Stomach (tissue), 8 donors: ENCODE measurements at regions not wholly inside any gene's neighbourhood (a gene's known extent, or its start where the extent isn't known, plus 50 kb on each side); places are given as distances from the start of the nearest gene placed in this dataset.

Experiments
- DNase-seq, 2 donors: peaks; one replicate each; pipeline versions ENCODE4 v3.0.0 to v3.0.0-alpha.2; 2013 to 2019
- H3K27ac ChIP-seq, 5 donors: fragments of 200-600 bp in 4 of 5; sonication (generic) in 4 of 5; one replicate each; pipeline ENCODE4 v1.5.1; 2013 to 2019; ENCODE audit warnings: mild to moderate bottlenecking in 1 of 5, moderate library complexity in 1 of 5
- H3K27me3 ChIP-seq, 3 donors: fragments of 200-600 bp; sonication (generic); one replicate each; pipeline ENCODE4 v1.5.1; 2017 to 2019; ENCODE audit warnings: mixed run types in 1 of 3
- H3K36me3 ChIP-seq, 4 donors: fragments of 200-600 bp; sonication (generic); 1 replicate in 3 of 4; 2 replicates in 1 of 4; pipeline ENCODE4 v1.5.1; 2016 to 2019
- H3K4me1 ChIP-seq, 4 donors: fragments of 200-600 bp; sonication (generic); one replicate each; pipeline ENCODE4 v1.5.1; 2016 to 2019
- H3K4me3 ChIP-seq, 4 donors: fragments of 200-600 bp; sonication (generic) in 3 of 4; one replicate each; pipeline ENCODE4 v1.5.1; 2016 to 2019; ENCODE audit warnings: mild to moderate bottlenecking in 1 of 4
- H3K9me3 ChIP-seq, 4 donors: fragments of 200-600 bp; sonication (generic); one replicate each; pipeline ENCODE4 v1.5.1; 2016 to 2019
- CTCF ChIP-seq, 7 experiments: fragments of 450-650 bp in 4 of 7; fragments of 200-600 bp in 3 of 7; sonication (generic) in 3 of 7; IDR thresholded peaks; one replicate each; pipeline ENCODE4 v1.5.1; 2016 to 2019; ENCODE audit warnings: antibody characterized with exemption in 7 of 7, control low read depth in 2 of 7, mild to moderate bottlenecking in 1 of 7
- EP300 ChIP-seq: sonication (generic); formaldehyde crosslinking; IDR thresholded peaks from one replicate; pipeline ENCODE4 v1.6.1; 2017; ENCODE audit warnings: antibody characterized with exemption
- POLR2A ChIP-seq, 4 donors: fragments of 450-650 bp; IDR thresholded peaks; one replicate each; pipeline ENCODE4 v1.6.1; 2016; ENCODE audit warnings: antibody characterized with exemption in 4 of 4, control low read depth in 2 of 4, mild to moderate bottlenecking in 1 of 4, moderate library complexity in 1 of 4
- POLR2AphosphoS5 ChIP-seq, 3 donors: sonication (generic); formaldehyde crosslinking; IDR thresholded peaks; one replicate each; pipeline ENCODE4 v1.6.1; 2016; ENCODE audit warnings: antibody characterized with exemption in 3 of 3
- WGBS, 5 donors: extraction: QIAGEN DNeasy Blood & Tissue Kit in 3 of 5; methylation state at CpG; one replicate each; pipeline versions ENCODE4 v1.1.5 to v1.1.7; 2013 to 2018; 5-methylcytosine and 5-hydroxymethylcytosine counted together
- intact Hi-C: fragments of 100-400 bp; cut with DNase I; formaldehyde crosslinking; loops from one replicate; pipeline ENCODE4 v1.15.1; 2023; ENCODE audit warnings: low total_unique reads
- donor health status: healthy with polysubstance abuse.
- donor health status: Bipolar disorder and iron deficiency.
- donor health status: healthy.

GRCh38 chr5:68682400-68683160 lies 411.2 kb upstream of the SLC30A5 start:
- peak; percentile 27 to 51 for DNase-seq
- no peaks in the 10 kb centered on the region for H3K27me3 ChIP-seq
- H3K27ac ChIP-seq: no peak overlapping the region
- no peaks in the 10 kb centered on the region for H3K9me3 ChIP-seq
- 43 to 58% (median 50%) methylated on average over 6 of the region's 6 CpGs for WGBS, 5 donors
- H3K36me3 ChIP-seq: no peaks in the 10 kb centered on the region
- H3K4me1 ChIP-seq: peaks cover 0 to 12% (median 0%) of the 10 kb centered on the region in 4 donors
- TF ChIP-seq EP300: no peak
- no peak for TF ChIP-seq POLR2A (IDR thresholded peaks at IDR 0.05)
- TF ChIP-seq POLR2AphosphoS5 (IDR thresholded peaks at IDR 0.05): no peak
- TF ChIP-seq CTCF (IDR thresholded peaks at IDR 0.05): no peak
- intact Hi-C loops: no loop called here
- no peak overlapping the region for H3K4me3 ChIP-seq

- H3K36me3 ChIP-seq: no peaks in the 10 kb centered on the region
- intact Hi-C loops: no loop called here
- no peak overlapping the region for H3K27ac ChIP-seq
- H3K27me3 ChIP-seq: no peaks in the 10 kb centered on the region
- H3K4me3 ChIP-seq: no peak overlapping the region
- H3K9me3 ChIP-seq: no peaks in the 10 kb centered on the region
- H3K4me1 ChIP-seq: peaks cover 0 to 12% (median 0%) of the 10 kb centered on the region in 4 donors
- 55 to 82% (median 62%) methylated on average over 5 of the region's 5 CpGs for WGBS, 5 donors
- TF ChIP-seq POLR2AphosphoS5 (IDR thresholded peaks at IDR 0.05) (no peak), EP300 (no peak), CTCF (IDR thresholded peaks at IDR 0.05) (no peak)
- peak in 1 of 2 donors; percentile 16 for DNase-seq
Observed at GRCh38 chr5:68683632-68684036, 410.2 kb upstream of the SLC30A5 start.

- Histone ChIP-seq H3K4me3 (no peak overlapping the region), H3K4me1 (peaks cover 0 to 12% (median 0%) of the 10 kb centered on the region in 4 donors), H3K9me3 (no peaks in the 10 kb centered on the region), H3K27ac (no peak overlapping the region), H3K36me3 (no peaks in the 10 kb centered on the region), H3K27me3 (no peaks in the 10 kb centered on the region)
- TF ChIP-seq CTCF (IDR thresholded peaks at IDR 0.05) (no peak), POLR2AphosphoS5 (IDR thresholded peaks at IDR 0.05) (no peak), EP300 (no peak), POLR2A (IDR thresholded peaks at IDR 0.05) (no peak)
- 42 to 59% (median 51%) methylated on average over 1 of the region's 1 CpG for WGBS, 5 donors
- intact Hi-C loops: no loop called here
- no peak for DNase-seq
Observed at GRCh38 chr5:68685863-68686262, 408.0 kb upstream of the SLC30A5 start.

GRCh38 chr5:68688547-68688946 lies 405.3 kb upstream of the SLC30A5 start:
- no peak overlapping the region for H3K4me3 ChIP-seq
- no peak for DNase-seq
- no peak overlapping the region for H3K27ac ChIP-seq
- intact Hi-C loops: no loop called here
- peaks cover 0 to 2% (median 0%) of the 10 kb centered on the region in 4 donors for H3K4me1 ChIP-seq
- peaks cover 0 to 10% (median 8%) of the 10 kb centered on the region in 4 donors for H3K9me3 ChIP-seq
- 71 to 89% (median 80%) methylated on average over 1 of the region's 1 CpG for WGBS, 5 donors
- TF ChIP-seq EP300 (no peak), CTCF (IDR thresholded peaks at IDR 0.05) (no peak), POLR2AphosphoS5 (IDR thresholded peaks at IDR 0.05) (no peak), POLR2A (IDR thresholded peaks at IDR 0.05) (no peak)
- no peaks in the 10 kb centered on the region for H3K27me3 ChIP-seq
- H3K36me3 ChIP-seq: no peaks in the 10 kb centered on the region
